H9 (cell line): ENCODE measurements at regions not wholly inside any gene's neighbourhood (a gene's known extent, or its start where the extent isn't known, plus 50 kb on each side); places are given as distances from the start of the nearest gene placed in this dataset.

Source experiments
- DNase-seq: peaks from one replicate; pipeline ENCODE4 v3.0.0-alpha.2; 2017
- H2AFZ ChIP-seq: one replicate; pipeline ENCODE4 v1.6.1; 2013; ENCODE audit warnings: mild to moderate bottlenecking, low read length, control low read depth, moderate library complexity
- H2AK5ac ChIP-seq: 2 replicates; pipeline ENCODE4 v1.6.1; 2013; ENCODE audit warnings: low read length, control low read depth, mixed read lengths; ENCODE audit not compliant: insufficient read length
- H2BK120ac ChIP-seq: one replicate; pipeline ENCODE4 v1.6.1; 2013; ENCODE audit warnings: low read depth, mild to moderate bottlenecking, low read length, control low read depth, inconsistent platforms; ENCODE audit not compliant: poor library complexity, severe bottlenecking
- H2BK12ac ChIP-seq: 2 replicates; pipeline ENCODE4 v1.6.1; 2013; ENCODE audit warnings: low read length, control low read depth, mixed read lengths, low read depth; ENCODE audit not compliant: insufficient read length
- H2BK15ac ChIP-seq: 2 replicates; pipeline ENCODE4 v1.6.1; 2013; ENCODE audit warnings: low read depth, low read length, control low read depth
- H2BK20ac ChIP-seq: one replicate; pipeline ENCODE4 v1.6.1; 2013; ENCODE audit warnings: low read depth, mild to moderate bottlenecking, low read length, control low read depth, inconsistent platforms; ENCODE audit not compliant: poor library complexity, severe bottlenecking
- H2BK5ac ChIP-seq: 2 replicates; pipeline ENCODE4 v1.6.1; 2013; ENCODE audit warnings: low read length, control low read depth, mixed read lengths; ENCODE audit not compliant: insufficient read length
- H3K14ac ChIP-seq: 2 replicates; pipeline ENCODE4 v1.6.1; 2013; ENCODE audit warnings: low read length, control low read depth; ENCODE audit not compliant: insufficient read depth
- H3K18ac ChIP-seq: 2 replicates; pipeline ENCODE4 v1.6.1; 2013; ENCODE audit warnings: low read depth, mild to moderate bottlenecking, mixed read lengths, low read length, control low read depth; ENCODE audit not compliant: insufficient read length
- H3K23ac ChIP-seq: 2 replicates; pipeline ENCODE4 v1.6.1; 2013; ENCODE audit warnings: low read length, control low read depth, mixed read lengths, low read depth; ENCODE audit not compliant: insufficient read length
- H3K23me2 ChIP-seq: 2 replicates; pipeline ENCODE4 v1.6.1; 2013; ENCODE audit warnings: low read depth, mild to moderate bottlenecking, mixed read lengths, low read length, control low read depth; ENCODE audit not compliant: insufficient read length, poor library complexity, severe bottlenecking
- H3K27ac ChIP-seq: 2 replicates; pipeline ENCODE4 v1.5.1; 2013; ENCODE audit warnings: low read length, control low read depth, mixed read lengths, low read depth; ENCODE audit not compliant: insufficient read length
- H3K27me3 ChIP-seq: 2 replicates; pipeline ENCODE4 v1.6.1; 2013; ENCODE audit warnings: low read length, control low read depth, inconsistent platforms; ENCODE audit not compliant: insufficient read depth
- H3K4ac ChIP-seq: 2 replicates; pipeline ENCODE4 v1.6.1; 2013; ENCODE audit warnings: low read depth, mild to moderate bottlenecking, control low read depth, inconsistent platforms, low read length, moderate library complexity
- H3K4me1 ChIP-seq: 2 replicates; pipeline ENCODE4 v1.6.1; 2013; ENCODE audit warnings: low read length, control low read depth, inconsistent platforms; ENCODE audit not compliant: insufficient read depth
- H3K4me2 ChIP-seq: 2 replicates; pipeline ENCODE4 v1.6.1; 2013; ENCODE audit warnings: low read length, control low read depth, mixed read lengths; ENCODE audit not compliant: insufficient read length, insufficient read depth
- H3K56ac ChIP-seq: 2 replicates; pipeline ENCODE4 v1.6.1; 2013; ENCODE audit warnings: low read depth, mild to moderate bottlenecking, mixed read lengths, low read length, control low read depth; ENCODE audit not compliant: insufficient read length
- H3K79me1 ChIP-seq: 2 replicates; pipeline ENCODE4 v1.6.1; 2013; ENCODE audit warnings: low read depth, mild to moderate bottlenecking, moderate library complexity, low read length, control low read depth, inconsistent platforms; ENCODE audit not compliant: insufficient read depth, poor library complexity, severe bottlenecking
- H3K79me2 ChIP-seq: 2 replicates; pipeline ENCODE4 v1.6.1; 2013; ENCODE audit warnings: low read length, control low read depth, inconsistent platforms; ENCODE audit not compliant: insufficient read depth
- H3K9ac ChIP-seq: 2 replicates; pipeline ENCODE4 v1.6.1; 2013; ENCODE audit warnings: low read length, control low read depth, mixed read lengths; ENCODE audit not compliant: insufficient read length; ENCODE audit errors: extremely low read depth
- H3K9me3 ChIP-seq: one replicate; pipeline ENCODE4 v1.6.1; 2013; ENCODE audit warnings: low read depth, low read length, inconsistent platforms; ENCODE audit not compliant: control insufficient read depth
- H3T11ph ChIP-seq: one replicate; pipeline ENCODE4 v1.6.1; 2013; ENCODE audit warnings: mild to moderate bottlenecking, low read length, control low read depth, inconsistent platforms
- H4K20me1 ChIP-seq: one replicate; pipeline ENCODE4 v1.6.1; 2013; ENCODE audit not compliant: control insufficient read depth, insufficient read length, insufficient read depth
- H4K5ac ChIP-seq: 2 replicates; pipeline ENCODE4 v1.6.1; 2013; ENCODE audit warnings: low read depth, mild to moderate bottlenecking, mixed read lengths, low read length, control low read depth; ENCODE audit not compliant: insufficient read length
- H4K8ac ChIP-seq: replicated peaks from 2 replicates; pipeline ENCODE4 v1.6.1; 2013; ENCODE audit warnings: low read length, control low read depth, mixed read lengths, low read depth; ENCODE audit not compliant: insufficient read length
- H4K91ac ChIP-seq: 2 replicates; pipeline ENCODE4 v1.6.1; 2013; ENCODE audit warnings: low read depth, mild to moderate bottlenecking, moderate library complexity, mixed read lengths, low read length, control low read depth; ENCODE audit not compliant: insufficient read length
- H3K27ac Mint-ChIP-seq, 3 experiments: 2 replicates in 2 of 3; 3 replicates in 1 of 3; pipeline ENCODE4 v1.8.0; 2020 to 2021; ENCODE audit warnings: mixed read lengths in 3 of 3, mild to moderate bottlenecking in 1 of 3, moderate library complexity in 1 of 3
- H3K27me3 Mint-ChIP-seq: 2 replicates; pipeline ENCODE4 v1.8.0; 2021; ENCODE audit warnings: low read depth, mild to moderate bottlenecking, moderate library complexity, mixed read lengths
- H3K36me3 Mint-ChIP-seq, 3 experiments: 2 replicates in 2 of 3; 3 replicates in 1 of 3; pipeline ENCODE4 v1.8.0; 2020 to 2021; ENCODE audit warnings: low read depth in 3 of 3, mixed read lengths in 3 of 3; ENCODE audit not compliant: insufficient read depth in 1 of 3
- H3K4me1 Mint-ChIP-seq, 2 experiments: 2 replicates each; pipeline ENCODE4 v1.8.0; 2020; ENCODE audit warnings: mixed read lengths in 2 of 2
- H3K4me3 Mint-ChIP-seq, 2 experiments: 2 replicates in 1 of 2; 3 replicates in 1 of 2; pipeline ENCODE4 v1.8.0; 2020 to 2021; ENCODE audit warnings: mild to moderate bottlenecking in 2 of 2, mixed read lengths in 2 of 2, moderate library complexity in 1 of 2
- H3K9me3 Mint-ChIP-seq, 2 experiments: 2 replicates in 1 of 2; 3 replicates in 1 of 2; pipeline ENCODE4 v1.8.0; 2020; ENCODE audit warnings: mild to moderate bottlenecking in 2 of 2, mixed read lengths in 2 of 2, moderate library complexity in 1 of 2
- CTCF ChIP-seq: fragments of 200-600 bp; sonication (generic); conservative IDR thresholded peaks from 3 replicates; pipeline ENCODE4 v1.8.0; 2021; ENCODE audit warnings: antibody characterized with exemption, mild to moderate bottlenecking
- WGBS: extraction: QIAGEN DNeasy Blood & Tissue Kit; methylation state at CpG from one replicate; pipeline ENCODE4 v1.1.7; 2013; ENCODE audit warnings: missing lambda C conversion rate, low lambda C conversion rate, mixed read lengths; ENCODE audit not compliant: insufficient read length; ENCODE audit errors: extremely low coverage; 5-methylcytosine and 5-hydroxymethylcytosine counted together

GRCh38 chr1:94636624-94637023, 95.1 kb upstream of the F3 start:
- Histone ChIP-seq H2BK20ac (no peak overlapping the region), H2BK12ac (no peak overlapping the region), H3K18ac (no peak overlapping the region), H3K9me3 (no peaks in the 10 kb centered on the region), H2BK120ac (no peak overlapping the region), H3K27me3 (no peaks in the 10 kb centered on the region; the same call in 1 of the 2 replicates), H4K5ac (no peak overlapping the region), H3K79me1 (no peaks in the 10 kb centered on the region), H3K4ac (no peak overlapping the region), H3T11ph (no peak overlapping the region), H3K9ac (no peak overlapping the region), H4K20me1 (no peaks in the 10 kb centered on the region), H3K56ac (no peak overlapping the region), H3K23me2 (no peaks in the 10 kb centered on the region), H2AK5ac (no peak overlapping the region), H3K27ac (no peak overlapping the region), H2AFZ (no peak overlapping the region), H2BK5ac (no peak overlapping the region), H4K8ac (no peak overlapping the region), H3K4me2 (no peak overlapping the region), H2BK15ac (no peak overlapping the region), H4K91ac (no peak overlapping the region), H3K4me1 (no peaks in the 10 kb centered on the region; the same call in 1 of the 2 replicates), H3K79me2 (no peaks in the 10 kb centered on the region), H3K14ac (no peak overlapping the region), H3K23ac (no peak overlapping the region)
- H3K36me3 Mint-ChIP-seq, result no peaks in the 10 kb centered on the region
- H3K27me3 Mint-ChIP-seq, result no peaks in the 10 kb centered on the region
- WGBS, result no CpG with 5 or more reads among the region's 3 CpGs
- no peaks in the 10 kb centered on the region for H3K9me3 Mint-ChIP-seq
- DNase-seq, result no peak
- no peak overlapping the region for H3K27ac Mint-ChIP-seq
- H3K4me1 Mint-ChIP-seq, result peaks cover 25 to 32% of the 10 kb centered on the region in 2 experiments
- H3K4me3 Mint-ChIP-seq, result no peak overlapping the region
- TF ChIP-seq CTCF, result no peak
